Tibial nerve (tissue), 3 donors: ENCODE measurements at regions not wholly inside any gene's neighbourhood (a gene's known extent, or its start where the extent isn't known, plus 50 kb on each side); places are given as distances from the start of the nearest gene placed in this dataset.

ENCODE experiments used
- CTCF ChIP-seq, 5 experiments: fragments of 200-600 bp in 3 of 5; fragments of 450-650 bp in 2 of 5; sonication (generic) in 3 of 5; IDR thresholded peaks; one replicate each; pipeline ENCODE4 v1.5.1; 2016 to 2019; ENCODE audit warnings: antibody characterized with exemption in 5 of 5, mild to moderate bottlenecking in 3 of 5, moderate library complexity in 2 of 5
- POLR2A ChIP-seq, 2 donors: fragments of 450-650 bp; IDR thresholded peaks; one replicate each; pipeline ENCODE4 v1.6.1; 2017; ENCODE audit warnings: antibody characterized with exemption in 2 of 2, mild to moderate bottlenecking in 2 of 2, moderate library complexity in 2 of 2

DNA sequence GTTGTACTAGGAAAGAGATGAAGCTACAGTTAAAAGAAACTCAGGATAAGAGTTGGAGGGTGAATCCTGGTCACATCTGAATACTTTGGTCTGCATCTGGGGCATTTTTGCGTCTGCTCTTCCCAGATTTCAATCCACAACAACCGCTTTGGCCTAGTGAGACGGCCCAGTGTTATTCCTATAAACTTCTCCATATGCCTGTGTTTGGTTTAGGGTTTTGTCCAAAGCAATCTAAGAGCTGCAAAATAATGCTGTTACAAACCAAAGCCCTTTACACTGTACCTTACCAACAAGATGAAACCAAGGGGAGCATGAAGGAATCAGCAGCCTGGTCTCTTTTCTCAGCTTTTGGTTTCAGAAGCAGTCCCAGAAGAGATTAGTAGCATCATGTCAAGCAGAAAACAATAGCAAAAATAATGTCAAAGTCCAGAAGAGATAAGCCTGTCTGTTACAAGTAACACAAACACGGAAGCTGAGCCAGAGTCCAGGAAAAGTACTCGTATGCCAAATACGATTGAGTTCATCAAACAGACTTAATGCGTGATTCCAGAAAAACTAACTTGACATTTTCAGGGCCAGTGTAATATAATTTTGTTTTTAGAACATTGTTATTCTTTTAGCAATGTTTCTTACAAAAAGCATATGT, 379.9 kb upstream of the ACO1 start:
- TF ChIP-seq CTCF (IDR thresholded peaks at IDR 0.05) (no peak), POLR2A (IDR thresholded peaks at IDR 0.05) (no peak)
